Activated CD4-positive, alpha-beta T cell treated with anti-CD3 and anti-CD28 coated beads, Interleukin-2, amount 50 U/mL, for 48 hours (primary cell): ENCODE measurements at regions not wholly inside any gene's neighbourhood (a gene's known extent, or its start where the extent isn't known, plus 50 kb on each side); places are given as distances from the start of the nearest gene placed in this dataset.

Source experiments
- DNase-seq, 2 experiments: peaks; one replicate each; pipeline ENCODE4 v3.0.0-alpha.2; 2020

DNA sequence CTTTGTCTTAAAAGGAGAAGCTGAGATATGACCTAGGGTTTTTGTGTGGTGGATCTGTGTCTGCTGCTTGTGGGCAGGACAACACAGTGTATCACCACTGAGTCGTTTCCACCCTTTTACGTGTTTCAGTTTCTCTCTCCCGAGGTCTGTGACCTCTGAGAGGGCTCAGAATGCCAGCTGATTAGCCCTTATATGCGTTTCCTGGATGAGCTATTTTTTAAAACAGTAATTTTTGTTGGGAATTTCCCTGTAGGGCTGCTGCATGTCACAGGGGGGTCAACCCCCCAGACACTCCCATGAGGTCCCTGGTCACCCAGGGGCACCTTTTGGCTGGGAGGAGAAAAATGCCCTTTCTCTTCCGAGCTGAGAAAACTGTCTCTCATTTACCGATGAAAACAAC is 170.4 kb upstream of the CASK start:
- peak in 1 of 2 experiments; percentile 4 for DNase-seq

DNA sequence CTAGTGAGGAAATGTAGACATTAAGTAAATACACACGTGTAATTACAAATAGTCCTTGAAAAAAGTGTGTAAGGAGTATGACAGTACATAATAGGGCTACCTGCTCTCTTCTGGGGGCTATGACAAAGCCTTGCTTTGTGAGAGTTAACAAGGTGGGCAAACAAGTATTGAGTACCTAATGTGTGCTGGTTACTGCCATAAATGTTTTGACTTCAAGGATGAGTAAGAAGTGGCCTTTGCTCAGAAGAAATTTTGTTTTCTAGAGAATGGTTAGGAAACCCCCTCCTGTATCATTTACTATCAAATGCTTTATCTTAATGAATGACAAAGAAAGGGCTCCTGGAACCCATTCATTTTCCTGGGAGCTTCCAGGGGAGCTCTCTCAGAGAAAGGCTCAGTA is 167.0 kb upstream of the CASK start:
- no peak for DNase-seq

GRCh38 chrX:42089031-42089430 is 165.7 kb upstream of the CASK start:
- no peak for DNase-seq

GRCh38 chrX:42087960-42088359 is 164.6 kb upstream of the CASK start:
- DNase-seq, result no peak

GRCh38 chrX:42085836-42086235 is 162.5 kb upstream of the CASK start:
- no peak for DNase-seq

DNA sequence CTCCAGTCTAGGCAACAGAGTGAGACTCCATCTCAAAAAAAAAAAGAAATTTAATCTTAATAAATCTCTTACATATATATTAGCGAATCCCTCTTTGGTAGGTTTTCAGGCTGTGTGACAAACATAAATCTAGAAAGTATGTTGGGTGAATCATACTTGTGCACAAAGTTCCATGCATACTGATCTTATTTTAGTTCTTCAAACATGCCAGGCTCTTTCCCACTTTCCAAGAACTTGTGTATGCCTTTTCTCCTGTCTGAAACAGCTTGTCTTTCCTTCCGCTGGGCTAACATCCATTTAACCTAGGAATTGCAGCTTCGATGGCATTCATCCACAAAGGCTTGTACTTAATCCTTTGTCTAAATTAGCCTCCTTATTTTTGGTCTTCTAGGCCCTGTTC is 156.6 kb upstream of the CASK start:
- no peak for DNase-seq

GRCh38 chrX:42077675-42078074 is 154.3 kb upstream of the CASK start:
- no peak for DNase-seq

- no peak for DNase-seq
Measured at GRCh38 chrX:42075032-42075431, 151.7 kb upstream of the CASK start.

GRCh38 chrX:42073448-42073847 is 150.1 kb upstream of the CASK start:
- no peak for DNase-seq

- no peak for DNase-seq
Measured at GRCh38 chrX:42070866-42071265, 147.5 kb upstream of the CASK start.

GRCh38 chrX:42054256-42054655 is 130.9 kb upstream of the CASK start:
- no peak for DNase-seq

GRCh38 chrX:42050345-42050744 is 127.0 kb upstream of the CASK start:
- DNase-seq, result no peak

DNA sequence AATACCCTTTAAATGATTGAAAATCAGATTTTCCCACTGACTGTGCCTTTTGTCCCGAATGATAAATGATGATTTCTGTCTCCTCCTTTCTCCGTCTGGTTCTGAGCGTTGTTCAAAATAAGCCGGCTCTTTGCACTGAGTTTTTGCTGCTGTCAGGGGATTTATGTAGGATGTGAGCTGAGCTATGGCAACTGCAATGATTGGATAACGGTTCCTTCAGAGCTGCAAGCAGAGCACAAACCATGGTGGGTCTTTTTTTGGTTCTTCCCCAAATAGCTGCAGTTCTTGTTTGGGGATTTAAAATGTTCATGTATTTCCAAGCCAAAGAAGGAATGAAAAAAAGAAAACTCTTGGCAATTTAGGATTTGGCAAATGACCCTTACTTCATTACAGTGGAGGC is 124.5 kb upstream of the CASK start:
- no peak for DNase-seq

- DNase-seq, result no peak
Measured at GRCh38 chrX:42028109-42028508, 104.8 kb upstream of the CASK start.

GRCh38 chrX:42027367-42028000 is 104.1 kb upstream of the CASK start:
- DNase-seq, result no peak

GRCh38 chrX:42025861-42026260 is 102.5 kb upstream of the CASK start:
- no peak for DNase-seq

- no peak for DNase-seq
Measured at GRCh38 chrX:42023122-42023521, 99.8 kb upstream of the CASK start.

- no peak for DNase-seq
Measured at GRCh38 chrX:42022158-42022557, 98.8 kb upstream of the CASK start.

GRCh38 chrX:42021058-42021457 is 97.7 kb upstream of the CASK start:
- DNase-seq, result no peak

- DNase-seq, result no peak
Measured at GRCh38 chrX:42020225-42020624, 96.9 kb upstream of the CASK start.

- no peak for DNase-seq
Measured at GRCh38 chrX:42017971-42018370, 94.6 kb upstream of the CASK start.

DNA sequence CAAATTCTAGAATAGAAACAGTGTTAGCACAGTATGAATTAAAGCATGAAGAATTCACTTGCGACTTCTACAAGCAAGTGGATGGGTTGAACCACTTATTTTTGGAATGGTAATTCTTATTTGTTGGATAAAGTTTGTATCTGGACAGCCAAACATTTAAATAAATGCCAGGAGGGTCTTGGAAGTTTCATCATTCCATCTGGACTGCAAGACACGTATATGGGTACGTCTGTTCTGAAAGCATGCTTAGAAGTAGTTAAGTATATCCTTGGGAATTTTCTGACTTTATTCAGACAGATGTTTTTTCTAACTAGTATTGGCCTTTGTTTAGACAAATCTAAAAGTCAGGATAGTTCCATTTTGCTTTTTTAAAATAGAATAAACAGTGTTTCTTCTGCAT is 77.5 kb upstream of the CASK start:
- DNase-seq, result no peak

- DNase-seq, result peak; percentile 0 to 8
Measured at GRCh38 chrX:41984628-41985027, 61.3 kb upstream of the CASK start.

DNA sequence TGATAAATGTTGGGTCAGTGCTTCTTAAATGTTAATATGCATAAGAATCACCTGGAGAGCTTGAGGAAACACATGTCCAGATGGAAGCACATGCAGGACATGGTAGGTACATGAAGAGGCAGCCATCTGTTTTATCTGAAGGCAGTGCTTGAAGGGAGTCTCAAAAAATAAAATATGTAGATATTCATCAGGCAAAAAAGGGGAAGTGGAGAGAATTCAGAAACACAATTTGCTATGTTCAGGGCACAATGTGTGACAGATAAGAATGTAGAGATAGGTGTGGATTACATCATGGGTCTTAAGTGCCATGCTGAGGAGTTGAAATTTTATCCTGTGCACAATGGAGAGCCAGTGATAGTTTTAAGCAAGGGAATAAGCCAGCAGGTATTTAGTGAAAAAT is 59.6 kb upstream of the CASK start:
- DNase-seq, result no peak

GRCh38 chrX:41981481-41982013 is 58.2 kb upstream of the CASK start:
- DNase-seq, result no peak
